Body of pancreas (tissue), 4 donors: ENCODE measurements at regions not wholly inside any gene's neighbourhood (a gene's known extent, or its start where the extent isn't known, plus 50 kb on each side); places are given as distances from the start of the nearest gene placed in this dataset. TPM values are rescaled to one million over a fixed set of nuclear protein-coding genes. Genes with fewer than 3 reads are reported as not detected.

Experiments
- ATAC-seq: fragments of 150-250 bp; one replicate; pipeline ENCODE4 v1.9.1; 2016
- DNase-seq, 4 donors: peaks; one replicate each; pipeline ENCODE4 v3.0.0-alpha.2; 2019
- H3K27ac ChIP-seq, 4 donors: fragments of 200-600 bp; sonication (generic); 1 replicate in 3 of 4; 2 replicates in 1 of 4; pipeline versions ENCODE4 v1.5.1 to v1.6.1; 2016 to 2019; ENCODE audit warnings: mild to moderate bottlenecking in 1 of 4, mixed read lengths in 1 of 4, moderate library complexity in 1 of 4
- H3K27me3 ChIP-seq, 2 donors: fragments of 200-600 bp; sonication (generic); one replicate each; pipeline ENCODE4 v1.6.0; 2016; ENCODE audit warnings: mild to moderate bottlenecking in 1 of 2
- H3K36me3 ChIP-seq, 2 donors: fragments of 200-600 bp; sonication (generic); replicated peaks in 1 of 2; 2 replicates each; pipeline ENCODE4 v1.5.1; 2016; ENCODE audit warnings: low read depth in 2 of 2; ENCODE audit not compliant: insufficient read depth in 1 of 2
- H3K4me1 ChIP-seq: fragments of 200-600 bp; sonication (generic); one replicate; pipeline ENCODE4 v1.6.0; 2016
- H3K4me3 ChIP-seq, 2 donors: fragments of 200-600 bp; sonication (generic); 1 replicate in 1 of 2; 2 replicates in 1 of 2; pipeline ENCODE4 v1.5.1; 2016 to 2019
- H3K9me3 ChIP-seq, 3 donors: fragments of 200-600 bp; sonication (generic); 1 replicate in 2 of 3; 2 replicates in 1 of 3; pipeline ENCODE4 v1.5.1; 2016
- CTCF ChIP-seq, 7 experiments: fragments of 450-650 bp in 4 of 7; fragments of 200-600 bp in 3 of 7; sonication (generic) in 3 of 7; IDR thresholded peaks; one replicate each; pipeline ENCODE4 v1.5.1; 2016 to 2019; ENCODE audit warnings: antibody characterized with exemption in 7 of 7
- POLR2A ChIP-seq, 3 donors: fragments of 450-650 bp; IDR thresholded peaks; one replicate each; pipeline ENCODE4 v1.6.1; 2016; ENCODE audit warnings: antibody characterized with exemption in 3 of 3, mild to moderate bottlenecking in 2 of 3
- WGBS, 2 donors: methylation state at CpG; one replicate each; pipeline ENCODE4 v1.1.5; 2017; 5-methylcytosine and 5-hydroxymethylcytosine counted together
- intact Hi-C: fragments of 100-400 bp; cut with DNase I; formaldehyde crosslinking; loops from one replicate; pipeline ENCODE4 v1.15.1; 2023
- small RNA-seq: library from RNA; depleted of rRNA; stranded (forward); fragments of <200 nt; gene quantifications from one replicate; pipeline ENCODE3, GENCODE V24; 2016

DNA sequence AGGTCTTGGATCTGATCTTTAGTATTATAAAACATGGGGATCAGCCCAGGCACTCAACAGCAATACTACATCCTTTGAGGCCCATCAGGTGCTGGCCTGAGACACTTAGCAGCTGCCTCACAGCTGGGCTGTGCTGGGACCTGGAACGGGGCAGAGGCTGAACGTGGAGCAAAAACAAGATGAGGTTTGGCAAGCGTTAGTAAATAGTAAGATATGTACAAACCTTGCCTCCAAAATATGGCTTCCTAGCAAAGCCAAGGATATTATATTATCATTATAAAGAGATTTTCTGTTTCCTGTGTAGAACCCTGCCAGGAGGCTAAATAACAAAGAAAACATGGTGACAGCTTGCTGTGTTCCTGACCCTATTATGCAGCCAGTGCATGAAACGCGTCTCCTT, 60.0 kb upstream of the SPON1 start:
- H3K9me3 ChIP-seq: no peaks in the 10 kb centered on the region
- ATAC-seq: no peak
- no peak for DNase-seq
- no peaks in the 10 kb centered on the region for H3K27me3 ChIP-seq
- H3K4me1 ChIP-seq: no peaks in the 10 kb centered on the region
- TF ChIP-seq CTCF (IDR thresholded peaks at IDR 0.05): no peak
- TF ChIP-seq POLR2A (IDR thresholded peaks at IDR 0.05): no peak
- intact Hi-C loops: no loop called here
- no peak overlapping the region for H3K27ac ChIP-seq
- H3K4me3 ChIP-seq: no peak overlapping the region
- WGBS, 2 donors: 49 to 54% methylated on average over 5 of the region's 5 CpGs
- no peaks in the 10 kb centered on the region for H3K36me3 ChIP-seq

DNA sequence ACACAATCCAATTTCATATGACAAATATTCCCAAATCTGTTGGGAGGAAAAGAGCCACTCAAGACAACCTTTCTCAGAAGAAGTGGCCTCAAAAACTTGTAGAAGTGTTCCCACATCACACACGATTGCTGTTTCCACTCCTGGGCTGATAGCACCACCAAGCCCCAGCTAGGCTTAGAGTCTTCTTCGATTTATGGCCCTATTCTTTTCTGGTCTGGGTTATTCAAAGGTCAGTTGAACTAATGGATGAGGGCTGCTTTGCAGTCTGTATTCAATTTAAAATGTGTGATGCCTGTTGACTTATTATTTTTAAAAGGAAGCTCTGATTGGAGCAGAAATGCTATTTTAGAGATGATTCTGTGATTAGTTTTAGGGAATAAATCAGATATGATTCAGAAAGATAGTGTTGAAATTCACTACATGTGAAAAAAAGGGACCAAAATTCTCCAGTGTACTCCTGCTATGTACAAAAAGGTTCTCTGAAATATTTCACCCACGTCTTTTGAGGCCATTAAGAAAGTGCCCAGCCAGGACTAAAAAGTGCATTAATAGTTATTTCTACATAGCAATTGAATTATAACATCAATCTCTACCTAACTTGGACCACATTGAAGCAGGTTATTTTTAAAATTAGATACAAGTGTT, 57.3 kb upstream of the SPON1 start:
- TF ChIP-seq CTCF (IDR thresholded peaks at IDR 0.05) (no peak), POLR2A (IDR thresholded peaks at IDR 0.05) (no peak)
- no peaks in the 10 kb centered on the region for H3K9me3 ChIP-seq
- no peaks in the 10 kb centered on the region for H3K4me1 ChIP-seq
- 39 to 47% methylated on average over 3 of the region's 3 CpGs for WGBS, 2 donors
- no peak overlapping the region for H3K27ac ChIP-seq
- no peaks in the 10 kb centered on the region for H3K27me3 ChIP-seq
- no peak overlapping the region for H3K4me3 ChIP-seq
- DNase-seq (no peak), ATAC-seq (no peak)
- intact Hi-C loops: no loop called here
- H3K36me3 ChIP-seq: no peaks in the 10 kb centered on the region

- no peak for ATAC-seq
- intact Hi-C loops: no loop called here
- H3K27me3 ChIP-seq: no peaks in the 10 kb centered on the region
- no peak overlapping the region for H3K4me3 ChIP-seq
- H3K27ac ChIP-seq: no peak overlapping the region
- H3K36me3 ChIP-seq: no peaks in the 10 kb centered on the region
- no peaks in the 10 kb centered on the region for H3K9me3 ChIP-seq
- no peak for DNase-seq
- H3K4me1 ChIP-seq: no peaks in the 10 kb centered on the region
- TF ChIP-seq POLR2A (IDR thresholded peaks at IDR 0.05): no peak
- TF ChIP-seq CTCF (IDR thresholded peaks at IDR 0.05): no peak
- 77 to 81% methylated on average over 4 of the region's 4 CpGs for WGBS, 2 donors
Measured at GRCh38 chr11:13907678-13908077, 54.8 kb upstream of the SPON1 start.

DNA sequence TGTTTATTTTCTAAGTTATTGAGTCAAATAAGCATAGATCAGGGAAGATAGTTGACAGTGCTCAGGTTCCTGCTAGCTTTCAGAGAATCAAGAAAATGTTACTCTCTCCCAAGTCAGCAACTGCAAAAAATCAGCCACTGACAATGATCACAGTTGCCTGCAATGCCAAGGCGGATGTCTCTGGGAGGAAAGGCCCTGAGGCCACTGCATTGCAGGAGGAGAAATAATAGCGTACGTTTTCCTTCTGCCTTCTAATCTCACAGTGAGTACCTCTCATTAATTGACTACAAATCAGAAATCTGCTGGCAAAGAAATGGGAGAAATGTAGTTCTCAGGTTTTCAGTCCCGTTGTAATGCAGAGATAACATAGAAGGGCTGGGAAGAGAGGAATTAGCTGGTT, 54.0 kb upstream of the SPON1 start:
- intact Hi-C loops: no loop called here
- DNase-seq (no peak), ATAC-seq (no peak)
- H3K36me3 ChIP-seq: no peaks in the 10 kb centered on the region
- H3K27me3 ChIP-seq: no peaks in the 10 kb centered on the region
- no peak overlapping the region for H3K27ac ChIP-seq
- H3K4me1 ChIP-seq: no peaks in the 10 kb centered on the region
- WGBS, 2 donors: 53 to 67% methylated on average over 4 of the region's 4 CpGs
- H3K9me3 ChIP-seq: no peaks in the 10 kb centered on the region
- H3K4me3 ChIP-seq: no peak overlapping the region
- no peak for TF ChIP-seq CTCF (IDR thresholded peaks at IDR 0.05)
- no peak for TF ChIP-seq POLR2A (IDR thresholded peaks at IDR 0.05)

Small RNAs in the stretch of these regions (small RNA-seq; reads per million reads assigned to genes)
- gene RNA5SP331: not detected
